ENCODE measurements at regions not wholly inside any gene's neighbourhood (a gene's known extent, or its start where the extent isn't known, plus 50 kb on each side); places are given as distances from the start of the nearest gene placed in this dataset.
"Not testable (repeated sequence)": the region's sequence is repeated elsewhere in the genome, so short reads cannot be mapped to it uniquely, and the experiment has no call there.

GRCh38 chr2:3036432-3037125 is 341.0 kb downstream of the EIPR1 start:
- no peak for DNase-seq (ENCODE audit: low read depth)

- DNase-seq (ENCODE audit: low read depth) = no peak
Observed at GRCh38 chr2:3035385-3036050, 342.1 kb downstream of the EIPR1 start.

GRCh38 chr2:3034856-3035255 is 342.8 kb downstream of the EIPR1 start:
- DNase-seq (ENCODE audit: low read depth) = no peak

- DNase-seq (ENCODE audit: low read depth) = no peak
Observed at GRCh38 chr2:3034396-3034795, 343.2 kb downstream of the EIPR1 start.

- DNase-seq (ENCODE audit: low read depth) = no peak
Observed at GRCh38 chr2:3033315-3033714, 344.3 kb downstream of the EIPR1 start.

GRCh38 chr2:3030791-3031190 is 346.8 kb downstream of the EIPR1 start:
- DNase-seq (ENCODE audit: low read depth) = not testable (repeated sequence)

- no peak for DNase-seq (ENCODE audit: low read depth)
Observed at GRCh38 chr2:3025984-3026383, 351.6 kb downstream of the EIPR1 start.

GRCh38 chr2:3025261-3025660 is 352.4 kb downstream of the EIPR1 start:
- DNase-seq (ENCODE audit: low read depth) = no peak

GRCh38 chr2:3024401-3024935 is 353.1 kb downstream of the EIPR1 start:
- no peak for DNase-seq (ENCODE audit: low read depth)

GRCh38 chr2:3023531-3023930 is 354.1 kb downstream of the EIPR1 start:
- DNase-seq (ENCODE audit: low read depth) = no peak

GRCh38 chr2:3022841-3023372 is 354.7 kb downstream of the EIPR1 start:
- DNase-seq (ENCODE audit: low read depth) = no peak

- DNase-seq (ENCODE audit: low read depth) = no peak
Observed at GRCh38 chr2:3021720-3022119, 355.9 kb downstream of the EIPR1 start.

GRCh38 chr2:3010001-3010400 is 367.6 kb downstream of the EIPR1 start:
- DNase-seq (ENCODE audit: low read depth) = no peak

GRCh38 chr2:3009483-3009882 is 368.1 kb downstream of the EIPR1 start:
- no peak for DNase-seq (ENCODE audit: low read depth)

- no peak for DNase-seq (ENCODE audit: low read depth)
Observed at GRCh38 chr2:3009005-3009404, 368.6 kb downstream of the EIPR1 start.

GRCh38 chr2:3008561-3008960 is 369.1 kb downstream of the EIPR1 start:
- DNase-seq (ENCODE audit: low read depth) = no peak

- DNase-seq (ENCODE audit: low read depth) = no peak
Observed at GRCh38 chr2:3007135-3007534, 370.5 kb downstream of the EIPR1 start.

GRCh38 chr2:3005859-3006501 is 371.6 kb downstream of the EIPR1 start:
- no peak for DNase-seq (ENCODE audit: low read depth)

- DNase-seq (ENCODE audit: low read depth) = no peak
Observed at GRCh38 chr2:3001615-3002560, 375.7 kb downstream of the EIPR1 start.

- DNase-seq (ENCODE audit: low read depth) = no peak
Observed at GRCh38 chr2:3000968-3001367, 376.6 kb downstream of the EIPR1 start.

- no peak for DNase-seq (ENCODE audit: low read depth)
Observed at GRCh38 chr2:3000125-3000524, 377.5 kb downstream of the EIPR1 start.

- DNase-seq (ENCODE audit: low read depth) = no peak
Observed at GRCh38 chr2:2998971-2999370, 378.6 kb downstream of the EIPR1 start.
